OCI-LY7 (cell line): ENCODE measurements at regions not wholly inside any gene's neighbourhood (a gene's known extent, or its start where the extent isn't known, plus 50 kb on each side); places are given as distances from the start of the nearest gene placed in this dataset.

Experiments used
- EZH2phosphoT487 ChIP-seq: fragments of 200-600 bp; sonication (generic); IDR thresholded peaks from 2 replicates; pipeline ENCODE4 v1.6.1; 2018; ENCODE audit warnings: low read depth, borderline replicate concordance, mild to moderate bottlenecking, mixed run types, antibody characterized with exemption, low read length, moderate library complexity, mixed read lengths
- TF ChIP-seq, protein P1 (sequence below): fragments of 200-600 bp; sonication (generic); conservative IDR thresholded peaks from 2 replicates; pipeline ENCODE4 v1.5.1; 2014; ENCODE audit warnings: mild to moderate bottlenecking, antibody characterized with exemption, low read length, moderate library complexity, mixed read lengths

DNA sequence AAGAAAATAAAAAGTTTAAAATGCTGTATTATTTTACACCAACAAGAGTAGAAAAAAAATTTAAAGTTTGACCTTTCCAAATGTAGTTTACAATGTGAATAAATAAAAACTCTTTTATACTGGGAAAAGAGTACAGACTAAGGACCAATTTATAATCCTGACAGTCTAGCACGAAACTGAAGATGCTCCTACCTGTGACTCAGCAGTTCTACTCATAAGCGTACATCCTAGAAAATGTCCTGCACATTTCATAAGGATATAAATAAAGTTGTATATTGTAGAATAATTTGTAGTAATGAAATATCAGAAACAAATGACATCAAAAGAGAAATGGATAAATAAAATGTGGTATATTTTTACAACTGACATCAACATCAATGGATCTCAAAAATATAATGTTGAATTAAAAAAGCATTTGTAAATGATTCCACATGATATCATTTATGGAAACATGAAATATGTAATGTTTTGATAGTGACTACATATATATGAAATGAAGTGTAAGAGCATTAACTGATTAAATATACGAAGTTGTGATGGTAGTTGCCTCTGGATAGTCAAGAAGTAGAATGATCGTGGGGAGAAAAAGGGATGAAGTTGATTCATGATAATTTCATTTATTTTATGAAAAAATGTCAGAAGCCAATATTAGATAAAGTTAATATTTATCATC is 161.3 kb upstream of the CBLB start:
- TF ChIP-seq, protein P1, sequence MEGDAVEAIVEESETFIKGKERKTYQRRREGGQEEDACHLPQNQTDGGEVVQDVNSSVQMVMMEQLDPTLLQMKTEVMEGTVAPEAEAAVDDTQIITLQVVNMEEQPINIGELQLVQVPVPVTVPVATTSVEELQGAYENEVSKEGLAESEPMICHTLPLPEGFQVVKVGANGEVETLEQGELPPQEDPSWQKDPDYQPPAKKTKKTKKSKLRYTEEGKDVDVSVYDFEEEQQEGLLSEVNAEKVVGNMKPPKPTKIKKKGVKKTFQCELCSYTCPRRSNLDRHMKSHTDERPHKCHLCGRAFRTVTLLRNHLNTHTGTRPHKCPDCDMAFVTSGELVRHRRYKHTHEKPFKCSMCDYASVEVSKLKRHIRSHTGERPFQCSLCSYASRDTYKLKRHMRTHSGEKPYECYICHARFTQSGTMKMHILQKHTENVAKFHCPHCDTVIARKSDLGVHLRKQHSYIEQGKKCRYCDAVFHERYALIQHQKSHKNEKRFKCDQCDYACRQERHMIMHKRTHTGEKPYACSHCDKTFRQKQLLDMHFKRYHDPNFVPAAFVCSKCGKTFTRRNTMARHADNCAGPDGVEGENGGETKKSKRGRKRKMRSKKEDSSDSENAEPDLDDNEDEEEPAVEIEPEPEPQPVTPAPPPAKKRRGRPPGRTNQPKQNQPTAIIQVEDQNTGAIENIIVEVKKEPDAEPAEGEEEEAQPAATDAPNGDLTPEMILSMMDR: no peak
- no peak for TF ChIP-seq EZH2phosphoT487
